OCI-LY7 (cell line): ENCODE measurements at regions not wholly inside any gene's neighbourhood (a gene's known extent, or its start where the extent isn't known, plus 50 kb on each side); places are given as distances from the start of the nearest gene placed in this dataset.

Source experiments
- BruUV-seq: library from RNA; stranded (reverse); fragments of 400-500 nt; replicated peaks from 2 replicates; lab custom pipeline; 2021; lab: Mats Ljungman, UMichigan
- CTCF ChIA-PET: fragments of 300-600 bp; sonication (Branson Sonifier 250); formaldehyde crosslinking; loops from one replicate; lab custom pipeline; 2022; ENCODE audit warnings: antibody characterized with exemption; ENCODE audit not compliant: unreplicated experiment; lab: Charles Lee
- POLR2A ChIA-PET: fragments of 300-600 bp; sonication (Branson Sonifier 250); formaldehyde crosslinking; loops from one replicate; lab custom pipeline; 2022; ENCODE audit warnings: antibody characterized with exemption; lab: Charles Lee
- DNase-seq: peaks from one replicate; pipeline ENCODE4 v3.0.0-alpha.2; 2015; ENCODE audit warnings: low spot score
- H2AFZ ChIP-seq: fragments of 200-600 bp; sonication (generic), shearing (Covaris generic); 2 replicates; pipeline ENCODE4 v1.6.1; 2014; ENCODE audit warnings: mild to moderate bottlenecking, antibody characterized with exemption, low read length, moderate library complexity
- H3K27ac ChIP-seq: fragments of 200-600 bp; sonication (generic); 2 replicates; pipeline ENCODE4 v1.5.1; 2014; ENCODE audit warnings: mixed run types, low read depth, mild to moderate bottlenecking, moderate library complexity, low read length, inconsistent platforms; ENCODE audit not compliant: poor library complexity, severe bottlenecking
- H3K36me3 ChIP-seq: fragments of 200-600 bp; sonication (generic); 2 replicates; pipeline ENCODE4 v1.6.1; 2014; ENCODE audit warnings: mild to moderate bottlenecking, antibody characterized with exemption, low read length, moderate library complexity, mixed read lengths; ENCODE audit not compliant: insufficient read depth
- H3K4me1 ChIP-seq: fragments of 200-600 bp; sonication (generic); 2 replicates; pipeline ENCODE4 v1.5.1; 2014; ENCODE audit warnings: mild to moderate bottlenecking, low read length; ENCODE audit not compliant: insufficient read depth, poor library complexity, severe bottlenecking
- H3K4me2 ChIP-seq: fragments of 200-600 bp; sonication (generic); 2 replicates; pipeline ENCODE4 v1.6.1; 2014; ENCODE audit warnings: mild to moderate bottlenecking, low read length
- H3K4me3 ChIP-seq: fragments of 200-600 bp; sonication (generic); 2 replicates; pipeline ENCODE4 v1.5.1; 2014; ENCODE audit warnings: mild to moderate bottlenecking, low read depth, low read length; ENCODE audit not compliant: poor library complexity, severe bottlenecking
- H3K79me2 ChIP-seq: fragments of 200-600 bp; sonication (generic); 2 replicates; pipeline ENCODE4 v1.6.1; 2016; ENCODE audit warnings: low read depth, mild to moderate bottlenecking, low read length, moderate library complexity, mixed read lengths; ENCODE audit not compliant: insufficient read depth
- H3K9me2 ChIP-seq: fragments of 200-600 bp; sonication (generic); 2 replicates; pipeline ENCODE4 v1.6.1; 2016; ENCODE audit warnings: mild to moderate bottlenecking, low read length, mixed read lengths; ENCODE audit not compliant: insufficient read depth
- H3K9me3 ChIP-seq: fragments of 200-600 bp; sonication (generic); 2 replicates; pipeline ENCODE4 v1.6.1; 2014; ENCODE audit warnings: mild to moderate bottlenecking, mixed run types, low read length, mixed read lengths
- H4K20me1 ChIP-seq: fragments of 200-600 bp; sonication (generic); 2 replicates; pipeline ENCODE4 v1.6.1; 2014; ENCODE audit warnings: mild to moderate bottlenecking, antibody characterized with exemption, low read length, moderate library complexity, mixed read lengths; ENCODE audit not compliant: insufficient read depth
- EZH2phosphoT487 ChIP-seq: fragments of 200-600 bp; sonication (generic); IDR thresholded peaks from 2 replicates; pipeline ENCODE4 v1.6.1; 2018; ENCODE audit warnings: low read depth, borderline replicate concordance, mild to moderate bottlenecking, mixed run types, antibody characterized with exemption, low read length, moderate library complexity, mixed read lengths
- intact Hi-C: fragments of 100-400 bp; cut with micrococcal nuclease; formaldehyde crosslinking; loops from one replicate; pipeline ENCODE4 v1.10.0; 2022; ENCODE audit not compliant: unreplicated experiment
- TF ChIP-seq, protein P1 (sequence below): fragments of 200-600 bp; sonication (generic); conservative IDR thresholded peaks from 2 replicates; pipeline ENCODE4 v1.5.1; 2014; ENCODE audit warnings: mild to moderate bottlenecking, antibody characterized with exemption, low read length, moderate library complexity, mixed read lengths

DNA sequence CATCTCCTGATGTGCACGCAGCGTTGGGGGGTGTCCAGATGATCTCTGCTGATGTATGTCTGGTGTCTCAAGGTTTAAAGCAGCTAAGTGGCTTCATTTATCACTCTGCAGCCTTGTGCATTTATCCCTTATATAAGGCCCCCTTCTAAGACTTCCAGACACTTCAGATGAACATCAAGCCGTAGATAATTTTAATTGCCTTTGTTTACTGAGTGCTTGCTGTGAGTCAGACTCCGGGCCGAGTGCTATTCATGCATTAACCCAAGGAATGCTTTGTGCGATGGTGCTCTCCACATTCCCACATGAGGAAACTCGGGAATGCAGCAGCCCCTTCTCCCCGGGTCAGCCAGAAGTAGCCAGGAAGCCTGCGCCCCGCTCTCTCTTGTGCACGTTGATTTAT lies 328.6 kb upstream of the COBL start:
- BruUV-seq = no TSS peak
- TF ChIP-seq, protein P1, sequence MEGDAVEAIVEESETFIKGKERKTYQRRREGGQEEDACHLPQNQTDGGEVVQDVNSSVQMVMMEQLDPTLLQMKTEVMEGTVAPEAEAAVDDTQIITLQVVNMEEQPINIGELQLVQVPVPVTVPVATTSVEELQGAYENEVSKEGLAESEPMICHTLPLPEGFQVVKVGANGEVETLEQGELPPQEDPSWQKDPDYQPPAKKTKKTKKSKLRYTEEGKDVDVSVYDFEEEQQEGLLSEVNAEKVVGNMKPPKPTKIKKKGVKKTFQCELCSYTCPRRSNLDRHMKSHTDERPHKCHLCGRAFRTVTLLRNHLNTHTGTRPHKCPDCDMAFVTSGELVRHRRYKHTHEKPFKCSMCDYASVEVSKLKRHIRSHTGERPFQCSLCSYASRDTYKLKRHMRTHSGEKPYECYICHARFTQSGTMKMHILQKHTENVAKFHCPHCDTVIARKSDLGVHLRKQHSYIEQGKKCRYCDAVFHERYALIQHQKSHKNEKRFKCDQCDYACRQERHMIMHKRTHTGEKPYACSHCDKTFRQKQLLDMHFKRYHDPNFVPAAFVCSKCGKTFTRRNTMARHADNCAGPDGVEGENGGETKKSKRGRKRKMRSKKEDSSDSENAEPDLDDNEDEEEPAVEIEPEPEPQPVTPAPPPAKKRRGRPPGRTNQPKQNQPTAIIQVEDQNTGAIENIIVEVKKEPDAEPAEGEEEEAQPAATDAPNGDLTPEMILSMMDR = no peak
- no peak for TF ChIP-seq EZH2phosphoT487
- no peaks in the 10 kb centered on the region for H3K9me2 ChIP-seq
- H3K4me1 ChIP-seq = no peaks in the 10 kb centered on the region
- no peak overlapping the region for H2AFZ ChIP-seq
- no peaks in the 10 kb centered on the region for H4K20me1 ChIP-seq
- H3K79me2 ChIP-seq = no peaks in the 10 kb centered on the region
- DNase-seq = no peak
- POLR2A ChIA-PET = interaction anchor here (0.9 kb wide), 1 partner anchor 10 kb away, joined by 4 read pairs; no protein-coding TSS in a partner anchor
- no peak overlapping the region for H3K4me2 ChIP-seq
- no peaks in the 10 kb centered on the region for H3K9me3 ChIP-seq
- no peaks in the 10 kb centered on the region for H3K36me3 ChIP-seq
- no peak overlapping the region for H3K4me3 ChIP-seq
- intact Hi-C loops = no loop called here
- CTCF ChIA-PET = no interaction called here
- no peak overlapping the region for H3K27ac ChIP-seq

DNA sequence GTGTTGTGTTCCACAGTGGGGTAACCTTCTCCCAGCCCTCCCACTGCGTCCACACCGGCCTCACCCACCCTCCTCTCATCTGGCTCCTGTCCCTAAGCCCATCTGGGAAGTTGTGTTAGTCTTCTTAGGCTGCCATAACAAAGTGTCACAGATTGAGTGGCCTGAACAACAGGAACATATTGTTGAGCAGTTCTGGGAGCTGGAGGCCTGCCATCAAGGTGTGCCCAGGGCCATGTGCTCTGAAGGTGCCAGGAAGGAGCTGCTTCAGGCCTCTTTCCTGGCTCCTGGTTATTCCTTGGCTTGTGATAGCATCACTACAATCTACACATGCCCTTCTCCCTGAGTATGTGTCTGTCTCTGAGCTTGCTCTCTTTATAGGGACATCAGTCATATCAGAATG lies 327.6 kb upstream of the COBL start:
- CTCF ChIA-PET = no interaction called here
- intact Hi-C loops = no loop called here

DNA sequence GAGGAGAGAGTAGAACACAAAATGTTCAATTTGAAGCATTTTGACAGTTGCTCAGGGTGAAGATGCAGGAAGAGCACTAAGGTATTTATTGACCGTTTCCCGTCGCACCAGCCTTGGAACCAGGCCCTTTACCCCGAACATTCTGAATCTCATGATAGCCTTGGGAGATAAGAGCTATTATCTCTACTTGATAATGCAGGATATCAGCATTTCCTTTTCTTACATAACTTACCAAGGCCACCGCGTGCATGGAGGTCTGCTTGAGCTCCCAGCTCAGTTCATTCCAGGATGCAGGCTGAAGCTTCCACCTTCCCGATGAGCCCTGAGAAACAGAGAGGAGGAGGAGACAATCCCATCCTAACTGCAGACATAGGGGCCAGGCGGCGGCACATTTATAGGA lies 324.2 kb upstream of the COBL start:
- no peak for DNase-seq
- CTCF ChIA-PET = no interaction called here
- no peak overlapping the region for H3K4me3 ChIP-seq
- no peak overlapping the region for H3K27ac ChIP-seq
- no peaks in the 10 kb centered on the region for H3K9me2 ChIP-seq
- H3K36me3 ChIP-seq = no peaks in the 10 kb centered on the region
- H3K79me2 ChIP-seq = no peaks in the 10 kb centered on the region
- H3K4me1 ChIP-seq = no peaks in the 10 kb centered on the region
- no peak for TF ChIP-seq EZH2phosphoT487
- TF ChIP-seq, protein P1 = no peak
- POLR2A ChIA-PET = no interaction called here
- H4K20me1 ChIP-seq = no peaks in the 10 kb centered on the region
- H2AFZ ChIP-seq = no peak overlapping the region
- no peak overlapping the region for H3K4me2 ChIP-seq
- no peaks in the 10 kb centered on the region for H3K9me3 ChIP-seq
- no TSS peak for BruUV-seq
- intact Hi-C loops = no loop called here

More for the DNA sequence above, 327.6 kb upstream of the COBL start:
- H3K4me3 ChIP-seq = no peak overlapping the region
- no peak overlapping the region for H2AFZ ChIP-seq
- BruUV-seq = no TSS peak
- no peak for TF ChIP-seq EZH2phosphoT487
- TF ChIP-seq, protein P1 = no peak
- no peak overlapping the region for H3K4me2 ChIP-seq
- POLR2A ChIA-PET = no interaction called here
- no peaks in the 10 kb centered on the region for H3K9me2 ChIP-seq
- no peak overlapping the region for H3K27ac ChIP-seq
- no peak for DNase-seq
- H3K79me2 ChIP-seq = no peaks in the 10 kb centered on the region
- H3K36me3 ChIP-seq = no peaks in the 10 kb centered on the region
- H3K4me1 ChIP-seq = no peaks in the 10 kb centered on the region
- H3K9me3 ChIP-seq = no peaks in the 10 kb centered on the region
- H4K20me1 ChIP-seq = no peaks in the 10 kb centered on the region
